Thymus (tissue), 11 donors: ENCODE measurements at regions not wholly inside any gene's neighbourhood (a gene's known extent, or its start where the extent isn't known, plus 50 kb on each side); places are given as distances from the start of the nearest gene placed in this dataset.
"Not testable (repeated sequence)": the region's sequence is repeated elsewhere in the genome, so short reads cannot be mapped to it uniquely, and the experiment has no call there.

ENCODE experiments used
- DNase-seq, 9 donors: peaks; one replicate each; pipeline ENCODE4 v3.0.0-alpha.2; 2013; ENCODE audit warnings: low spot score in 9 of 9, low read depth in 6 of 9, missing footprints in 1 of 9
- H3K27ac ChIP-seq, 2 donors: one replicate each; pipeline ENCODE4 v1.5.1; 2013; ENCODE audit warnings: control low read depth in 1 of 2, low read depth in 1 of 2, low read length in 1 of 2, mild to moderate bottlenecking in 1 of 2, moderate library complexity in 1 of 2
- H3K27me3 ChIP-seq, 2 donors: one replicate each; pipeline ENCODE4 v1.5.1; 2013; ENCODE audit warnings: low read length in 1 of 2; ENCODE audit not compliant: control insufficient read depth in 2 of 2, insufficient read depth in 1 of 2
- H3K36me3 ChIP-seq, 2 donors: one replicate each; pipeline ENCODE4 v1.5.1; 2013; ENCODE audit warnings: low read length in 1 of 2, mild to moderate bottlenecking in 1 of 2, moderate library complexity in 1 of 2; ENCODE audit not compliant: control insufficient read depth in 2 of 2, insufficient read depth in 2 of 2
- H3K4me1 ChIP-seq, 2 donors: one replicate each; pipeline ENCODE4 v1.5.1; 2013; ENCODE audit warnings: low read length in 2 of 2; ENCODE audit not compliant: control insufficient read depth in 2 of 2, insufficient read depth in 2 of 2
- H3K4me3 ChIP-seq, 2 donors: one replicate each; pipeline ENCODE4 v1.5.1; 2013; ENCODE audit warnings: low read length in 2 of 2, control low read depth in 1 of 2, mild to moderate bottlenecking in 1 of 2
- H3K9me3 ChIP-seq, 2 donors: one replicate each; pipeline ENCODE4 v1.5.1; 2013; ENCODE audit warnings: low read length in 1 of 2, mild to moderate bottlenecking in 1 of 2; ENCODE audit not compliant: control insufficient read depth in 2 of 2, insufficient read depth in 1 of 2
- WGBS: extraction: QIAGEN DNeasy Blood & Tissue Kit; methylation state at CpG from one replicate; pipeline ENCODE4 v1.1.7; 2013; 5-methylcytosine and 5-hydroxymethylcytosine counted together
- donor health status: healthy.

- Histone ChIP-seq H3K9me3 (no peaks in the 10 kb centered on the region), H3K4me1 (no peaks in the 10 kb centered on the region), H3K36me3 (no peaks in the 10 kb centered on the region), H3K27me3 (no peaks in the 10 kb centered on the region), H3K4me3 (no peak overlapping the region), H3K27ac (no peak overlapping the region)
- DNase-seq, result no peak
- 89% methylated on average over 2 of the region's 2 CpGs for WGBS
Measured at GRCh38 chr14:53626761-53627160, 329.9 kb downstream of the BMP4 start.

GRCh38 chr14:53622447-53622846 lies 334.2 kb downstream of the BMP4 start:
- Histone ChIP-seq H3K36me3 (no peaks in the 10 kb centered on the region), H3K9me3 (no peaks in the 10 kb centered on the region), H3K4me1 (no peaks in the 10 kb centered on the region), H3K27me3 (no peaks in the 10 kb centered on the region), H3K4me3 (no peak overlapping the region), H3K27ac (no peak overlapping the region)
- 93% methylated on average over 3 of the region's 3 CpGs for WGBS
- DNase-seq, result no peak

GRCh38 chr14:53621921-53622320 lies 334.7 kb downstream of the BMP4 start:
- Histone ChIP-seq H3K27me3 (no peaks in the 10 kb centered on the region), H3K36me3 (no peaks in the 10 kb centered on the region), H3K4me3 (no peak overlapping the region), H3K4me1 (no peaks in the 10 kb centered on the region), H3K27ac (no peak overlapping the region), H3K9me3 (no peaks in the 10 kb centered on the region)
- no peak for DNase-seq
- 70% methylated on average over 2 of the region's 2 CpGs for WGBS

- Histone ChIP-seq H3K4me3 (no peak overlapping the region), H3K27me3 (no peaks in the 10 kb centered on the region), H3K36me3 (no peaks in the 10 kb centered on the region), H3K27ac (no peak overlapping the region), H3K4me1 (no peaks in the 10 kb centered on the region), H3K9me3 (no peaks in the 10 kb centered on the region)
- no peak for DNase-seq
- WGBS, result 93% methylated on average over 3 of the region's 3 CpGs
Measured at GRCh38 chr14:53621433-53621832, 335.2 kb downstream of the BMP4 start.

- H3K27me3 ChIP-seq, result no peaks in the 10 kb centered on the region
- no peaks in the 10 kb centered on the region for H3K36me3 ChIP-seq
- no peak overlapping the region for H3K4me3 ChIP-seq
- H3K9me3 ChIP-seq, result no peaks in the 10 kb centered on the region
- no peak overlapping the region for H3K27ac ChIP-seq
- WGBS, result 74% methylated on average over 1 of the region's 1 CpG
- H3K4me1 ChIP-seq, result no peaks in the 10 kb centered on the region
- DNase-seq, result no peak
Measured at GRCh38 chr14:53620890-53621289, 335.7 kb downstream of the BMP4 start.

- Histone ChIP-seq H3K27me3 (no peaks in the 10 kb centered on the region), H3K4me1 (no peaks in the 10 kb centered on the region), H3K36me3 (no peaks in the 10 kb centered on the region), H3K9me3 (no peaks in the 10 kb centered on the region), H3K27ac (no peak overlapping the region), H3K4me3 (no peak overlapping the region)
- 89% methylated on average over 2 of the region's 2 CpGs for WGBS
- DNase-seq, result no peak
Measured at GRCh38 chr14:53620317-53620716, 336.3 kb downstream of the BMP4 start.

- DNase-seq, result no peak
- Histone ChIP-seq H3K4me3 (no peak overlapping the region), H3K27ac (no peak overlapping the region), H3K36me3 (no peaks in the 10 kb centered on the region), H3K4me1 (no peaks in the 10 kb centered on the region), H3K9me3 (no peaks in the 10 kb centered on the region), H3K27me3 (no peaks in the 10 kb centered on the region)
- WGBS, result 85% methylated on average over 3 of the region's 3 CpGs
Measured at GRCh38 chr14:53619691-53620231, 336.9 kb downstream of the BMP4 start.

GRCh38 chr14:53616536-53616935 lies 340.1 kb downstream of the BMP4 start:
- DNase-seq, H3K36me3 ChIP-seq, H3K27me3 ChIP-seq, H3K27ac ChIP-seq, H3K9me3 ChIP-seq, H3K4me1 ChIP-seq, H3K4me3 ChIP-seq: not testable (repeated sequence)
- WGBS, result 97% methylated on average over 2 of the region's 2 CpGs

GRCh38 chr14:53615252-53615651 lies 341.4 kb downstream of the BMP4 start:
- Histone ChIP-seq H3K4me1 (no peaks in the 10 kb centered on the region), H3K27ac (no peak overlapping the region), H3K36me3 (no peaks in the 10 kb centered on the region), H3K4me3 (no peak overlapping the region), H3K27me3 (no peaks in the 10 kb centered on the region), H3K9me3 (no peaks in the 10 kb centered on the region)
- no peak for DNase-seq
- WGBS, result 73% methylated on average over 3 of the region's 3 CpGs
